ENCODE measurements at regions not wholly inside any gene's neighbourhood (a gene's known extent, or its start where the extent isn't known, plus 50 kb on each side); places are given as distances from the start of the nearest gene placed in this dataset.

DNA sequence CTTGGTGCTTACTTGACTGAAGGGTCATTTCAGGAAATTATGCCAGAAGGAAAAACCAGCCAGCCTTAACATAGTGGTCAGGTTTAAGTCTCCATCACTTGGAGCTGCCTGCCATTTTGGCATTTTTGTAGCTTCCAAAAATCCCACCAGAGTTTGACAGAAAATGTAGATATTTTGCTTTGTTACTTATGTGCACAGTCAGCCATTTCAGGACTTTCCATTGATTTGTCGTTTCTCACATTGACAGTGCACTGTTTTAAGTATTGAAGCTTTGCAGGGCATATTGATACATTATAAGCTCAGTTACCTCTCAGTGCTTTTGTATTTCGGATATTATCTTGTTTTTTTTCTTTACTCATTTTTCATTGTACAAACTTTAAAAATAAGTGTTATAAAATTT, 89.0 kb upstream of the ANKRD34C start:
- H3K36me3 Mint-ChIP-seq (ENCODE audit: low read depth): no peaks in the 10 kb centered on the region
- intact Hi-C loops (cut with DNase I, micrococcal nuclease): no loop called here
- TF ChIP-seq, protein P1, sequence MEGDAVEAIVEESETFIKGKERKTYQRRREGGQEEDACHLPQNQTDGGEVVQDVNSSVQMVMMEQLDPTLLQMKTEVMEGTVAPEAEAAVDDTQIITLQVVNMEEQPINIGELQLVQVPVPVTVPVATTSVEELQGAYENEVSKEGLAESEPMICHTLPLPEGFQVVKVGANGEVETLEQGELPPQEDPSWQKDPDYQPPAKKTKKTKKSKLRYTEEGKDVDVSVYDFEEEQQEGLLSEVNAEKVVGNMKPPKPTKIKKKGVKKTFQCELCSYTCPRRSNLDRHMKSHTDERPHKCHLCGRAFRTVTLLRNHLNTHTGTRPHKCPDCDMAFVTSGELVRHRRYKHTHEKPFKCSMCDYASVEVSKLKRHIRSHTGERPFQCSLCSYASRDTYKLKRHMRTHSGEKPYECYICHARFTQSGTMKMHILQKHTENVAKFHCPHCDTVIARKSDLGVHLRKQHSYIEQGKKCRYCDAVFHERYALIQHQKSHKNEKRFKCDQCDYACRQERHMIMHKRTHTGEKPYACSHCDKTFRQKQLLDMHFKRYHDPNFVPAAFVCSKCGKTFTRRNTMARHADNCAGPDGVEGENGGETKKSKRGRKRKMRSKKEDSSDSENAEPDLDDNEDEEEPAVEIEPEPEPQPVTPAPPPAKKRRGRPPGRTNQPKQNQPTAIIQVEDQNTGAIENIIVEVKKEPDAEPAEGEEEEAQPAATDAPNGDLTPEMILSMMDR (IDR thresholded peaks at IDR 0.05): no peak
- peaks cover 20% of the 10 kb centered on the region for H3K27me3 Mint-ChIP-seq
- no peak overlapping the region for H3K27ac Mint-ChIP-seq
- Histone ChIP-seq H3K36me3 (ENCODE audit: insufficient read depth, low read length) (no peaks in the 10 kb centered on the region), H3K27me3 (ENCODE audit: control insufficient read depth in 1 of 2, insufficient read depth in 2 of 2, low read length in 2 of 2) (peaks cover 0 to 5% of the 10 kb centered on the region in 2 experiments), H3K27ac (ENCODE audit: low read depth in 1 of 2, low read length in 2 of 2) (no peak overlapping the region), H3K4me1 (ENCODE audit: insufficient read depth, low read length) (no peaks in the 10 kb centered on the region), H3K9me3 (ENCODE audit: control insufficient read depth in 1 of 2, insufficient read depth in 1 of 2, low read length in 2 of 2) (peaks cover 0 to 3% of the 10 kb centered on the region in 2 experiments), H3K4me3 (ENCODE audit: low read length) (no peak overlapping the region)
- H3K4me3 Mint-ChIP-seq: no peak overlapping the region
- ChIA-PET CTCF (no interaction called here), POLR2A (no interaction called here)
- DNase-seq (no peak), ATAC-seq (ENCODE audit: poor library complexity) (no peak)
- H3K9me3 Mint-ChIP-seq: no peaks in the 10 kb centered on the region
- no peaks in the 10 kb centered on the region for H3K4me1 Mint-ChIP-seq (ENCODE audit: low read depth)

DNA sequence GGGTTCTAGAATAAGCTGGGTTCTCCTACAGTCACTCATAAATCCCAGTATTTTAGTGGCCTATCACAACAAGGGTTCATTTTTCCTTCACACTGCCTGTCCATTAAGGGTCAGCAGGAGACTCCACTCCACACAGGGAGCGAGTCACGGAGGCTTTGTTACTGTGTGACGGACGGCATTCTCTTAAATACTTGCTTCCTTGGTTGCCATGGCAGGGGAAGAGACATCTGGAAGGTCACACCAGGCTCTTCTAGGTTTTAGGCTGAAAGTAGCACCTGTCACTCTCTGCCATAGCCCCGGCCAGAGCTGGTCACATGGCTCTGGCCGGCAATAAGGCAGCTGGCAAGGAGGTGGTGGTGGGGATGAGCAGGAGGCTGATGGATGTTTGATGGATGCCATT, 89.4 kb upstream of the ANKRD34C start:
- Mint-ChIP-seq H3K27me3 (peaks cover 20% of the 10 kb centered on the region), H3K36me3 (ENCODE audit: low read depth) (no peaks in the 10 kb centered on the region), H3K27ac (no peak overlapping the region), H3K4me1 (ENCODE audit: low read depth) (no peaks in the 10 kb centered on the region), H3K4me3 (no peak overlapping the region), H3K9me3 (no peaks in the 10 kb centered on the region)
- Histone ChIP-seq H3K27me3 (ENCODE audit: control insufficient read depth in 1 of 2, insufficient read depth in 2 of 2, low read length in 2 of 2) (peaks cover 0 to 5% of the 10 kb centered on the region in 2 experiments), H3K27ac (ENCODE audit: low read depth in 1 of 2, low read length in 2 of 2) (no peak overlapping the region), H3K36me3 (ENCODE audit: insufficient read depth, low read length) (no peaks in the 10 kb centered on the region), H3K9me3 (ENCODE audit: control insufficient read depth in 1 of 2, insufficient read depth in 1 of 2, low read length in 2 of 2) (peaks cover 0 to 3% of the 10 kb centered on the region in 2 experiments), H3K4me3 (ENCODE audit: low read length) (no peak overlapping the region), H3K4me1 (ENCODE audit: insufficient read depth, low read length) (no peaks in the 10 kb centered on the region)
- DNase-seq (no peak), ATAC-seq (ENCODE audit: poor library complexity) (no peak)
- ChIA-PET CTCF (no interaction called here), POLR2A (no interaction called here)
- TF ChIP-seq, protein P1 (IDR thresholded peaks at IDR 0.05): no peak
- intact Hi-C loops (cut with DNase I, micrococcal nuclease): no loop called here

DNA sequence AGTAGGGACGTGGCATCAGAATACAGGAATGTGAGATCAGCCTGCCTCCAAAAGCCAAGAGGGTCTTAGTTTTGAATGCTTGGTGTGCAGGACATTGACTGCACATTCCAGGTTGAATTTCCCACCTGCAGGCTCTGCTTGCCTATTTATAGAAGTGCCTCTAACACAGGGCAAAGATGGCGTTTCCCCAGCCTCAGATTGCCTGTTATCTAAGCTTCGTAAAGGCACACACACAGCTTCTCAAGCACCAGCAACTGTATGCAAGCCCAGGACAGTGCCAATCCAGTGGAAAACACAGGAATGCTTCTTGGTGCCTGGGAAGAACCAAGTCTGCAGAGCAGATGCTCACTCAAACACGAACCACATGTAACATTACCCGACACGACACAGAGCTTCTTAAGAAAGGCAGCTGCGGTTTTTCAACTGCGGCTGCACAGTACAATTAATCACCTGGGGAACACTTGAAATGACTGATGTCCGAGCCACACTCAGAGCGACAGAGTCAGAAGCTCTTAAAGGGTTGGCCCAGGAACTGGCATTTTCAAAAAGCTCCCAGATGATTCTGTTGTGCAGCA, 90.0 kb upstream of the ANKRD34C start:
- peaks cover 0 to 5% of the 10 kb centered on the region in 2 experiments for H3K27me3 ChIP-seq (ENCODE audit: control insufficient read depth in 1 of 2, insufficient read depth in 2 of 2, low read length in 2 of 2)
- H3K36me3 Mint-ChIP-seq (ENCODE audit: low read depth): no peaks in the 10 kb centered on the region
- ChIA-PET POLR2A (no interaction called here), CTCF (no interaction called here)
- no peaks in the 10 kb centered on the region for H3K36me3 ChIP-seq (ENCODE audit: insufficient read depth, low read length)
- H3K4me3 Mint-ChIP-seq: no peak overlapping the region
- no peaks in the 10 kb centered on the region for H3K9me3 Mint-ChIP-seq
- TF ChIP-seq, protein P1 (IDR thresholded peaks at IDR 0.05): no peak
- ATAC-seq (ENCODE audit: poor library complexity) (no peak), DNase-seq (no peak)
- H3K4me3 ChIP-seq (ENCODE audit: low read length): no peak overlapping the region
- H3K4me1 ChIP-seq (ENCODE audit: insufficient read depth, low read length): no peaks in the 10 kb centered on the region
- H3K4me1 Mint-ChIP-seq (ENCODE audit: low read depth): no peaks in the 10 kb centered on the region
- intact Hi-C loops (cut with DNase I, micrococcal nuclease): no loop called here
- no peak overlapping the region for H3K27ac ChIP-seq (ENCODE audit: low read depth in 1 of 2, low read length in 2 of 2)
- H3K27me3 Mint-ChIP-seq: peaks cover 20% of the 10 kb centered on the region
- peaks cover 0 to 3% of the 10 kb centered on the region in 2 experiments for H3K9me3 ChIP-seq (ENCODE audit: control insufficient read depth in 1 of 2, insufficient read depth in 1 of 2, low read length in 2 of 2)
- no peak overlapping the region for H3K27ac Mint-ChIP-seq

All from CD4-positive, alpha-beta T cell (primary cell).